A549 (cell line): ENCODE measurements at regions not wholly inside any gene's neighbourhood (a gene's known extent, or its start where the extent isn't known, plus 50 kb on each side); places are given as distances from the start of the nearest gene placed in this dataset.
"Not testable (repeated sequence)": the region's sequence is repeated elsewhere in the genome, so short reads cannot be mapped to it uniquely, and the experiment has no call there.

Source experiments
- ATAC-seq, 2 experiments: fragments of 200-7000 bp in 1 of 2; fragments of >200 bp in 1 of 2; cut with Nextera tagmentation in 1 of 2; cut with Tn5 transposase in 1 of 2; 3 replicates each; pipeline versions ENCODE4 v1.8.0 to v1.9.1; 2018 to 2020; ENCODE audit warnings: mild to moderate bottlenecking in 1 of 2, moderate library complexity in 1 of 2
- CTCF ChIA-PET: fragments of 300-600 bp; sonication (Branson Sonifier 250); formaldehyde crosslinking; extraction: SDS; loops from one replicate; lab custom pipeline; 2021; ENCODE audit warnings: antibody characterized with exemption, inconsistent platforms; lab: Yijun Ruan, JAX
- POLR2A ChIA-PET: fragments of 350-600 bp; formaldehyde crosslinking; extraction: SDS; loops from one replicate; lab custom pipeline; 2021; ENCODE audit warnings: antibody characterized with exemption, inconsistent platforms; lab: Yijun Ruan, JAX
- DNase-seq, 2 experiments: peaks; one replicate each; pipeline versions ENCODE4 v3.0.0 to v3.0.0-alpha.2; 2011 to 2016; ENCODE audit warnings: low read depth in 1 of 2, low spot score in 1 of 2
- FAIRE-seq: peaks from 2 replicates; lab custom pipeline; 2011; peaks lifted over from hg19 to GRCh38; lab: Jason Lieb, UNC
- H3K27ac ChIP-seq, 2 experiments: fragments of >200 bp; sonication (Bioruptor Twin); formaldehyde crosslinking; 3 replicates each; pipeline ENCODE4 v1.5.1; 2016 to 2017
- H3K4me1 ChIP-seq: fragments of >200 bp; sonication (Bioruptor Twin); formaldehyde crosslinking; 3 replicates; pipeline ENCODE4 v1.6.1; 2016
- H3K4me2 ChIP-seq: fragments of >200 bp; sonication (Bioruptor Twin); formaldehyde crosslinking; 3 replicates; pipeline ENCODE4 v1.6.1; 2016
- H3K4me3 ChIP-seq: fragments of >200 bp; sonication (Bioruptor Twin); formaldehyde crosslinking; 3 replicates; pipeline ENCODE4 v1.5.1; 2016
- H3K9me3 ChIP-seq: fragments of >200 bp; sonication (Bioruptor Twin); formaldehyde crosslinking; 3 replicates; pipeline ENCODE4 v1.6.1; 2016
- BCL3 ChIP-seq: fragments of >200 bp; sonication (Bioruptor Twin); formaldehyde crosslinking; IDR thresholded peaks from 3 replicates; pipeline ENCODE4 v1.6.1; 2016
- BHLHE40 ChIP-seq: IDR thresholded peaks from 2 replicates; pipeline ENCODE4 v1.6.1; 2012; ENCODE audit warnings: low read depth, low read length, inconsistent platforms
- CHD2 ChIP-seq: fragments of 150-350 bp; IDR thresholded peaks from 2 replicates; pipeline ENCODE4 v1.6.1; 2014; ENCODE audit warnings: low read length; ENCODE audit not compliant: partially characterized antibody
- CHD4 ChIP-seq: fragments of 200-600 bp; sonication (generic); IDR thresholded peaks from 2 replicates; pipeline ENCODE4 v1.6.1; 2016; ENCODE audit warnings: antibody characterized with exemption, mild to moderate bottlenecking, borderline replicate concordance
- EHMT2 ChIP-seq: fragments of 200-600 bp; sonication (generic); IDR thresholded peaks from 2 replicates; pipeline ENCODE4 v1.6.1; 2016; ENCODE audit warnings: antibody characterized with exemption, low read depth, mild to moderate bottlenecking, moderate library complexity
- ESRRA ChIP-seq: fragments of 150-350 bp; IDR thresholded peaks from 2 replicates; pipeline ENCODE4 v1.6.1; 2014; ENCODE audit warnings: mild to moderate bottlenecking, low read length, borderline replicate concordance
- FOSB ChIP-seq: fragments of 250-450 bp; sonication (Bioruptor Pico); IDR thresholded peaks from 2 replicates; pipeline ENCODE4 v1.5.0; 2020; ENCODE audit warnings: mild to moderate bottlenecking, moderate library complexity
- FOSL2 ChIP-seq, 2 experiments: fragments of 450-650 bp in 1 of 2; fragments of >200 bp in 1 of 2; sonication (Bioruptor Twin) in 1 of 2; formaldehyde crosslinking; IDR thresholded peaks; 2 replicates each; pipeline versions ENCODE4 v1.5.0 to v1.6.1; 2016 to 2020; ENCODE audit warnings: mild to moderate bottlenecking in 1 of 2, moderate library complexity in 1 of 2
- HOXA7 ChIP-seq: fragments of 250-450 bp; sonication (Bioruptor Pico); IDR thresholded peaks from 2 replicates; pipeline ENCODE4 v1.5.0; 2020; ENCODE audit warnings: mild to moderate bottlenecking, moderate library complexity
- HOXB13 ChIP-seq: fragments of 250-450 bp; sonication (Bioruptor Pico); IDR thresholded peaks from 2 replicates; pipeline ENCODE4 v1.5.0; 2020; ENCODE audit warnings: low read depth, mild to moderate bottlenecking, moderate library complexity
- JUNB ChIP-seq: fragments of >200 bp; sonication (Bioruptor Twin); formaldehyde crosslinking; IDR thresholded peaks from 2 replicates; pipeline ENCODE4 v1.6.1; 2016
- KDM1A ChIP-seq: fragments of 200-600 bp; sonication (generic); IDR thresholded peaks from 2 replicates; pipeline ENCODE4 v1.6.1; 2016; ENCODE audit warnings: low read depth, mild to moderate bottlenecking
- MAFK ChIP-seq: fragments of 450-650 bp; IDR thresholded peaks from 2 replicates; pipeline ENCODE4 v1.6.1; 2014; ENCODE audit not compliant: partially characterized antibody
- PHF8 ChIP-seq: fragments of 200-600 bp; sonication (generic); IDR thresholded peaks from 2 replicates; pipeline ENCODE4 v1.6.1; 2016; ENCODE audit warnings: low read depth, mild to moderate bottlenecking, antibody characterized with exemption, moderate library complexity, borderline replicate concordance
- POLR2AphosphoS2 ChIP-seq: conservative IDR thresholded peaks from 2 replicates; pipeline ENCODE4 v1.6.1; 2012; ENCODE audit warnings: low read length, improper control_type of control experiment, inconsistent platforms
- RCOR1 ChIP-seq: fragments of 150-350 bp; IDR thresholded peaks from 2 replicates; pipeline ENCODE4 v1.6.1; 2014; ENCODE audit warnings: antibody characterized with exemption, low read length, low read depth
- RFX5 ChIP-seq: fragments of 450-650 bp; IDR thresholded peaks from 2 replicates; pipeline ENCODE4 v1.7.1; 2014; ENCODE audit warnings: antibody characterized with exemption, mild to moderate bottlenecking, moderate library complexity
- TP53 ChIP-seq: fragments of 250-450 bp; sonication (Bioruptor Pico); IDR thresholded peaks from 2 replicates; pipeline ENCODE4 v1.5.0; 2021; ENCODE audit warnings: mild to moderate bottlenecking, moderate library complexity
- ZFP36 ChIP-seq: fragments of 450-650 bp; IDR thresholded peaks from 2 replicates; pipeline ENCODE4 v1.6.1; 2014; ENCODE audit warnings: borderline replicate concordance; ENCODE audit not compliant: partially characterized antibody
- ZNF302 ChIP-seq: fragments of 250-450 bp; sonication (Bioruptor Pico); IDR thresholded peaks from 2 replicates; pipeline ENCODE4 v1.9.0; 2021; ENCODE audit warnings: inconsistent platforms, mild to moderate bottlenecking, moderate library complexity
- ZSCAN20 ChIP-seq: fragments of 250-450 bp; sonication (Bioruptor Pico); IDR thresholded peaks from 2 replicates; pipeline ENCODE4 v1.8.0; 2022; ENCODE audit warnings: mild to moderate bottlenecking, moderate library complexity
- WGBS: methylation state at CpG from one replicate; pipeline ENCODE4 v1.1.6; 2017; ENCODE audit errors: missing lambda C conversion rate; 5-methylcytosine and 5-hydroxymethylcytosine counted together
- TF ChIP-seq, protein P1 (sequence below): fragments of >200 bp; sonication (Bioruptor Twin); formaldehyde crosslinking; IDR thresholded peaks from 3 replicates; pipeline ENCODE4 v1.5.1; 2016
- TF ChIP-seq, protein P2 (sequence below): fragments of >200 bp; sonication (Bioruptor Twin); formaldehyde crosslinking; IDR thresholded peaks from 2 replicates; pipeline ENCODE4 v1.6.1; 2016

DNA sequence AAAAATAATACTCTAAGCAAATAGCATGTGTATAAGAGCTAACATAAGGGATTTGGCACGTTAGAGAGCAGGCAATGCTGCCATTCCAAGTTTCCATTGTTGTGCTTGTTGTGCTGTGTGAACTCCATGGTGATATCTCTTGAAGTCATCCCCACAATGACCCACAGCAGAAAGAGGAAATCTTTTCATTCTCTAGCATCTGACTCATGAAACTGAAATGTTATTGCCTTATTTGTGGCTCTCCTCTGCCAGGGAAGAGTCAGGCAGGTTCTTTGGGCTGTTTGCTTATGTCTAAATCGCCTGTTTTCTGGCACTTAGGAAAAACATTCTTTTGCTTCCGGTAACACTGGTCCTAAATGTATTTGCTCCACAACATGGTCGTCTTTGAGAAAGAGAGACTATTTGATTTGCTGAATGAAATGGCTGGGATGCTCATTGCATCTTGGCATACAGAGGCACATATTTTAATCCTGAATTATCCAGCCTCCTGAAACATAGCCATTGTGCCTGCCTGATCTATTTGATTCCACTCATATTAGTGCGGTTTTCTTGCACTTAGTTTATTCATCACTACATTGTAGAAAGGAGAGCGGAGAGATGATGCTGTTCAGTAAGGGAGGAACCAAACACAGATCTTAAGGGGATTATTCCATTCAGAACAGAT lies 188.8 kb downstream of the CSNK1G3 start (continued):
- TF ChIP-seq HOXB13 (CRISPR knock-in tag), result no peak
- TF ChIP-seq, protein P1, sequence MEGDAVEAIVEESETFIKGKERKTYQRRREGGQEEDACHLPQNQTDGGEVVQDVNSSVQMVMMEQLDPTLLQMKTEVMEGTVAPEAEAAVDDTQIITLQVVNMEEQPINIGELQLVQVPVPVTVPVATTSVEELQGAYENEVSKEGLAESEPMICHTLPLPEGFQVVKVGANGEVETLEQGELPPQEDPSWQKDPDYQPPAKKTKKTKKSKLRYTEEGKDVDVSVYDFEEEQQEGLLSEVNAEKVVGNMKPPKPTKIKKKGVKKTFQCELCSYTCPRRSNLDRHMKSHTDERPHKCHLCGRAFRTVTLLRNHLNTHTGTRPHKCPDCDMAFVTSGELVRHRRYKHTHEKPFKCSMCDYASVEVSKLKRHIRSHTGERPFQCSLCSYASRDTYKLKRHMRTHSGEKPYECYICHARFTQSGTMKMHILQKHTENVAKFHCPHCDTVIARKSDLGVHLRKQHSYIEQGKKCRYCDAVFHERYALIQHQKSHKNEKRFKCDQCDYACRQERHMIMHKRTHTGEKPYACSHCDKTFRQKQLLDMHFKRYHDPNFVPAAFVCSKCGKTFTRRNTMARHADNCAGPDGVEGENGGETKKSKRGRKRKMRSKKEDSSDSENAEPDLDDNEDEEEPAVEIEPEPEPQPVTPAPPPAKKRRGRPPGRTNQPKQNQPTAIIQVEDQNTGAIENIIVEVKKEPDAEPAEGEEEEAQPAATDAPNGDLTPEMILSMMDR, result no peak
- peak; percentile 45; the same call in 1 of the 2 replicates for TF ChIP-seq JUNB
- no peak for TF ChIP-seq CHD2
- no peak for TF ChIP-seq MAFK
- TF ChIP-seq KDM1A, result no peak
- no peak for TF ChIP-seq CHD4
- no peak for TF ChIP-seq BHLHE40
- TF ChIP-seq EHMT2, result no peak
- TF ChIP-seq RFX5, result no peak
- TF ChIP-seq POLR2AphosphoS2, result no peak
- no peak for TF ChIP-seq FOSL2 (IDR thresholded peaks at IDR 0.05)
- TF ChIP-seq FOSL2 (CRISPR knock-in tag; IDR thresholded peaks at IDR 0.05), result peak; percentile 84
- TF ChIP-seq BCL3, result no peak
- no peak for TF ChIP-seq HOXA7 (CRISPR knock-in tag)
- TF ChIP-seq RCOR1, result no peak
- TF ChIP-seq TP53 (CRISPR knock-in tag), result no peak
- no peak for TF ChIP-seq FOSB (CRISPR knock-in tag)

DNA sequence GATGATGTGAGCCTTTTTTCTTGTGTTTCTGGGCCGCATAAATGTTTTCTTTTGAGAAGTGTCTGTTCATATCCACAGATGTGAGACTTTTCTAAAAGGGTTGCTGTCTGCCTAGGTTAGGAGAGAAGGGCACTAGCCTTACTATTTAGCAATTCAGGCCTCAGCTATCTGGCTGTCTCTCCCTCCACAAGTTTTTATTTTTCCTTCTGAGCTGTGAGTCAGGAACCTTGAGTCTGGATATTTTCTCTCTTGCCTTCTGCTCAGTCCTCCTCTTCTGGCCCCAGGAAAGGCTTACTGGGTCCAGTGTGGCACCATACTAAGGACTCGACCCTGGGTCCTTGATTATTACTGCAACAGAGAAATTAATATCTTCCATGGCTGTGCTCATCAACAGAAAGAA lies 187.6 kb downstream of the CSNK1G3 start:
- Histone ChIP-seq H3K4me1 (peaks cover 15% of the 10 kb centered on the region; the same call in 1 of the 3 replicates), H3K9me3 (peaks cover 2% of the 10 kb centered on the region; the same call in 1 of the 3 replicates), H3K4me3 (no peak overlapping the region), H3K4me2 (no peak overlapping the region), H3K27ac (peak overlapping the region in 1 of 2 experiments; percentile 74; a peak in 4 of 6 replicates)
- FAIRE-seq, result no peak
- POLR2A ChIA-PET, result no interaction called here
- 20% methylated on average over 2 of the region's 2 CpGs for WGBS
- CTCF ChIA-PET, result no interaction called here
- no peak for DNase-seq
- no peak for TF ChIP-seq PHF8
- TF ChIP-seq RCOR1, result no peak
- TF ChIP-seq ZSCAN20 (CRISPR knock-in tag), result no peak
- TF ChIP-seq ZNF302 (CRISPR knock-in tag), result no peak
- no peak for TF ChIP-seq ESRRA
- TF ChIP-seq ZFP36, result no peak
- TF ChIP-seq, protein P2, sequence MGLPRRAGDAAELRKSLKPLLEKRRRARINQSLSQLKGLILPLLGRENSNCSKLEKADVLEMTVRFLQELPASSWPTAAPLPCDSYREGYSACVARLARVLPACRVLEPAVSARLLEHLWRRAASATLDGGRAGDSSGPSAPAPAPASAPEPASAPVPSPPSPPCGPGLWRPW, result no peak
- no peak for TF ChIP-seq POLR2AphosphoS2
- ATAC-seq, result no peak

GRCh38 chr5:123698937-123699336 lies 187.0 kb downstream of the CSNK1G3 start:
- POLR2A ChIA-PET, CTCF ChIA-PET, H3K4me3 ChIP-seq, H3K27ac ChIP-seq, ATAC-seq, DNase-seq, H3K4me2 ChIP-seq, FAIRE-seq, H3K9me3 ChIP-seq: not testable (repeated sequence)
- 59% methylated on average over 3 of the region's 3 CpGs for WGBS
- H3K4me1 ChIP-seq, result peaks cover 15% of the 10 kb centered on the region; the same call in 1 of the 3 replicates
